Transverse colon (tissue), 4 donors: ENCODE measurements at regions not wholly inside any gene's neighbourhood (a gene's known extent, or its start where the extent isn't known, plus 50 kb on each side); places are given as distances from the start of the nearest gene placed in this dataset.

ENCODE experiments used
- DNase-seq: peaks from one replicate; pipeline ENCODE4 v3.0.0-alpha.2; 2019
- H3K27ac ChIP-seq, 4 donors: fragments of 200-600 bp; sonication (generic); 2 replicates each; pipeline ENCODE4 v1.5.1; 2016 to 2018; ENCODE audit warnings: inconsistent platforms in 4 of 4
- H3K27me3 ChIP-seq: fragments of 200-600 bp; sonication (generic); 2 replicates; pipeline ENCODE4 v1.5.1; 2017; ENCODE audit warnings: inconsistent platforms
- H3K36me3 ChIP-seq, 4 donors: fragments of 200-600 bp; sonication (generic); 2 replicates each; pipeline ENCODE4 v1.5.1; 2017 to 2019; ENCODE audit warnings: inconsistent platforms in 4 of 4
- H3K4me1 ChIP-seq, 4 donors: fragments of 200-600 bp; sonication (generic); 2 replicates each; pipeline ENCODE4 v1.5.1; 2017 to 2020; ENCODE audit warnings: inconsistent platforms in 4 of 4
- H3K4me3 ChIP-seq, 4 donors: fragments of 200-600 bp; sonication (generic); 1 replicate in 1 of 4; 2 replicates in 3 of 4; pipeline versions ENCODE4 v1.5.1 to v1.6.1; 2017 to 2019; ENCODE audit warnings: inconsistent platforms in 4 of 4
- H3K9me3 ChIP-seq, 2 donors: fragments of 200-600 bp; sonication (generic); 2 replicates each; pipeline ENCODE4 v1.5.1; 2017 to 2019; ENCODE audit warnings: inconsistent platforms in 2 of 2
- EP300 ChIP-seq: sonication (generic); formaldehyde crosslinking; IDR thresholded peaks from one replicate; pipeline ENCODE4 v1.6.1; 2017; ENCODE audit warnings: antibody characterized with exemption, low read depth
- POLR2A ChIP-seq: fragments of 450-650 bp; IDR thresholded peaks from one replicate; pipeline ENCODE4 v1.6.1; 2016; ENCODE audit warnings: antibody characterized with exemption, mild to moderate bottlenecking, moderate library complexity
- POLR2AphosphoS5 ChIP-seq, 3 donors: sonication (generic); formaldehyde crosslinking; IDR thresholded peaks; one replicate each; pipeline ENCODE4 v1.6.1; 2016; ENCODE audit warnings: antibody characterized with exemption in 3 of 3
- WGBS, 2 donors: methylation state at CpG; one replicate each; pipeline ENCODE4 v1.1.5; 2018; ENCODE audit warnings: low coverage in 1 of 2; 5-methylcytosine and 5-hydroxymethylcytosine counted together
- in situ Hi-C, 4 donors: fragments of 200-750 bp; cut with MboI; loops; one replicate each; pipeline versions ENCODE4 v1.15.0 to v1.15.1; 2017; ENCODE audit warnings: low sequenced_read_pairs in 3 of 4, low pct_ligation_motif_present in 1 of 4, low pct_unique_long_range_greater_than_20kb in 1 of 4
- intact Hi-C: fragments of 100-400 bp; cut with DNase I; formaldehyde crosslinking; loops from one replicate; pipeline ENCODE4 v1.15.1; 2023; ENCODE audit warnings: low total_unique reads
- TF ChIP-seq, protein P1 (sequence below), 5 experiments: fragments of 200-600 bp in 3 of 5; fragments of 450-650 bp in 2 of 5; sonication (generic) in 3 of 5; IDR thresholded peaks; 1 replicate in 2 of 5; 2 replicates in 3 of 5; pipeline ENCODE4 v1.5.1; 2016 to 2017; ENCODE audit warnings: antibody characterized with exemption in 5 of 5, inconsistent platforms in 3 of 5, mild to moderate bottlenecking in 2 of 5, moderate library complexity in 1 of 5

DNA sequence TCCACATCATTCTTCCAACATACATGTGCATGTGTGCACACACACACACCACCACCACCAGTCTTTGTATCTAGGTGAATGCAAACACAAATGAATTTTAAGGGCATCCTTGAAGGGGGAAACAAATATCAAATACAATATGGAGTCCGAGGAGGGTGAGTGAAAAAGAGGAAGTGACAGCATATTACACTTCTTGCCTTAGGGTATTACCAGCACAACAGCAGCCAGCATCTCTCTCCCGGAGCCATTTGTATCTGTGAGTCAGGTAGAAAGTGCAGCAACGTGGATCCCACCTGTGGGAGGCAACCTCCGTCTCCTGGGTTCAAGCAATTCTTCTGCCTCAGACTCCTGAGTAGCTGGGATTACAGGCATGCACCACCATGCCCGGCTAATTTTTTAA, 483.2 kb downstream of the SMARCA1 start:
- Histone ChIP-seq H3K9me3 (no peaks in the 10 kb centered on the region), H3K4me3 (no peak overlapping the region), H3K27me3 (no peaks in the 10 kb centered on the region), H3K36me3 (no peaks in the 10 kb centered on the region), H3K27ac (no peak overlapping the region), H3K4me1 (no peaks in the 10 kb centered on the region)
- 76% methylated on average over 5 of the region's 5 CpGs; no CpG with 5 or more reads in 1 of the 2 donors for WGBS, 2 donors
- no peak for DNase-seq
- TF ChIP-seq POLR2AphosphoS5 (IDR thresholded peaks at IDR 0.05) (no peak), POLR2A (no peak), EP300 (no peak)
- TF ChIP-seq, protein P1, sequence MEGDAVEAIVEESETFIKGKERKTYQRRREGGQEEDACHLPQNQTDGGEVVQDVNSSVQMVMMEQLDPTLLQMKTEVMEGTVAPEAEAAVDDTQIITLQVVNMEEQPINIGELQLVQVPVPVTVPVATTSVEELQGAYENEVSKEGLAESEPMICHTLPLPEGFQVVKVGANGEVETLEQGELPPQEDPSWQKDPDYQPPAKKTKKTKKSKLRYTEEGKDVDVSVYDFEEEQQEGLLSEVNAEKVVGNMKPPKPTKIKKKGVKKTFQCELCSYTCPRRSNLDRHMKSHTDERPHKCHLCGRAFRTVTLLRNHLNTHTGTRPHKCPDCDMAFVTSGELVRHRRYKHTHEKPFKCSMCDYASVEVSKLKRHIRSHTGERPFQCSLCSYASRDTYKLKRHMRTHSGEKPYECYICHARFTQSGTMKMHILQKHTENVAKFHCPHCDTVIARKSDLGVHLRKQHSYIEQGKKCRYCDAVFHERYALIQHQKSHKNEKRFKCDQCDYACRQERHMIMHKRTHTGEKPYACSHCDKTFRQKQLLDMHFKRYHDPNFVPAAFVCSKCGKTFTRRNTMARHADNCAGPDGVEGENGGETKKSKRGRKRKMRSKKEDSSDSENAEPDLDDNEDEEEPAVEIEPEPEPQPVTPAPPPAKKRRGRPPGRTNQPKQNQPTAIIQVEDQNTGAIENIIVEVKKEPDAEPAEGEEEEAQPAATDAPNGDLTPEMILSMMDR (IDR thresholded peaks at IDR 0.05): no peak
- in situ Hi-C loops (no loop called here), intact Hi-C loops (no loop called here)

DNA sequence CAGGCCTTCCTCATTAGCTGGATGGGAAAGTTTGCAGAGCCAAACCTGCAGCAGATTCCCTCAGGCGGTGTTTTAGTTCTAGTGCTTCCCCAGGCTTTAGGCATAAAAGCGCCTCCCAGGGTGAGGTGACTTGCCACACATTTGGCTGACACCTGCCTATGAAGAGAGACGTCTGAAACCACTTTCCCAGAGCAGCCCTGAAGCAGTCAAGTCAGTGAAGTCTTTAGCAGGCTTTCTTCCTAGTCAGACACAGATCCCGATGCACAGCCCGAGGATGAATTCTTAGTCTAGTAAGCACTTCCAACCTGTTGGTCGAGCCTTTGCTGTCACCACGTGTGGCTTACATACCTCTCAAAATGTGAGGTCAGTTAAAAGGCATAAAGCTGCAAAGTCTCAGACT, 484.1 kb downstream of the SMARCA1 start:
- WGBS, 2 donors: 74% methylated on average over 7 of the region's 7 CpGs; no CpG with 5 or more reads in 1 of the 2 donors
- H3K27me3 ChIP-seq: no peaks in the 10 kb centered on the region
- in situ Hi-C loops (no loop called here), intact Hi-C loops (no loop called here)
- H3K4me3 ChIP-seq: no peak overlapping the region
- no peak for DNase-seq
- H3K4me1 ChIP-seq: no peaks in the 10 kb centered on the region
- no peak overlapping the region for H3K27ac ChIP-seq
- H3K36me3 ChIP-seq: no peaks in the 10 kb centered on the region
- no peaks in the 10 kb centered on the region for H3K9me3 ChIP-seq
- TF ChIP-seq, protein P1 (IDR thresholded peaks at IDR 0.05): no peak
- no peak for TF ChIP-seq EP300
- TF ChIP-seq POLR2A: no peak
- no peak for TF ChIP-seq POLR2AphosphoS5 (IDR thresholded peaks at IDR 0.05)

DNA sequence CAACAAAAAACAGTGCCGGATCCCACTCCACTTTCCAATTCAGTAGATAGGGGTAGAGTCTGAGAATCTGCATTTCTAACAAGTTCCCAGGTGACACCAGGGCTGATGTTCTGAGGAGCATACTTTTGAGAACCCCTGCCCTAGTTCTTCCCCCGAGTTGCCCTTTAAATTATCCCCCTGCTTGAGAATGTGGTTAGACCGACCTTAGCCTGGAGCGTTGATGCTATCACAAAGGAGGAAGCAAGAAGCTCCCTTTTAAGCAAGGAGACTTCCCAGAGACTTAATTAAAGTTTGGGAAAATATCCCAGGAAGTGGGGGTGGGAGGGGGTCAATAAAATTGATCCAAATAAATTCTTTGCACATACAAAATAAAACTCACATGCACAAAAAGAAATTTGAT, 485.9 kb downstream of the SMARCA1 start:
- no peak overlapping the region for H3K4me3 ChIP-seq
- DNase-seq: no peak
- intact Hi-C loops: no loop called here
- no peaks in the 10 kb centered on the region for H3K4me1 ChIP-seq
- H3K9me3 ChIP-seq: no peaks in the 10 kb centered on the region
- no peaks in the 10 kb centered on the region for H3K36me3 ChIP-seq
- TF ChIP-seq, protein P1 (IDR thresholded peaks at IDR 0.05): no peak
- TF ChIP-seq POLR2A: no peak
- TF ChIP-seq POLR2AphosphoS5 (IDR thresholded peaks at IDR 0.05): no peak
- TF ChIP-seq EP300: no peak
- 69% methylated on average over 4 of the region's 4 CpGs; no CpG with 5 or more reads in 1 of the 2 donors for WGBS, 2 donors
- no peak overlapping the region for H3K27ac ChIP-seq
- H3K27me3 ChIP-seq: no peaks in the 10 kb centered on the region
- in situ Hi-C loops: no loop called here

DNA sequence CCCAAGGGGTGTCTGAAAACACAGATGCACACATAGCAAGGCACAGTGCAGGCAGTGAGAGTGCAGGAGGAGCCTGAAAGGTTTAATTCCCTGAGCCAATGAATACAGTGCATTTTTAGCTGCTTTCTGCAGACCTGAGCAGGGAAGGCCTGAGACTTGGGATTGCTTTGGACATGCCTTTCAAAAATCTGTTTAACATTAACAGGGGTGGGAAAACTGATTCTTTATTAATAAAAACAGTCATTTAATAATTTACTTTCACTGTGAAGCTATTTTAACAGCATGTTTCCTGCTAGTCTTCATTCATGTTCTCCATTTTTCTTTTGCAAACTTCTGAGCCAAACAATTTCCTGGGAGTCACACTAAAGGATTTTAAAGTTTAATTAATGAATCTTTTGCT, 488.1 kb downstream of the SMARCA1 start:
- TF ChIP-seq, protein P1 (IDR thresholded peaks at IDR 0.05): no peak
- TF ChIP-seq POLR2AphosphoS5 (IDR thresholded peaks at IDR 0.05): no peak
- no peak for TF ChIP-seq POLR2A
- no peak for TF ChIP-seq EP300
- in situ Hi-C loops: no loop called here
- DNase-seq: no peak
- no peaks in the 10 kb centered on the region for H3K9me3 ChIP-seq
- H3K4me1 ChIP-seq: no peaks in the 10 kb centered on the region
- intact Hi-C loops: no loop called here
- H3K36me3 ChIP-seq: no peaks in the 10 kb centered on the region
- H3K4me3 ChIP-seq: no peak overlapping the region
- no peak overlapping the region for H3K27ac ChIP-seq
- no peaks in the 10 kb centered on the region for H3K27me3 ChIP-seq
